SH-SY5Y (cell line): ENCODE measurements at regions not wholly inside any gene's neighbourhood (a gene's known extent, or its start where the extent isn't known, plus 50 kb on each side); places are given as distances from the start of the nearest gene placed in this dataset.

Experiments
- GATA2 ChIP-seq: IDR thresholded peaks from 2 replicates; pipeline ENCODE4 v1.6.1; 2011; ENCODE audit warnings: mild to moderate bottlenecking, low read depth, low read length
- GATA3 ChIP-seq: IDR thresholded peaks from 2 replicates; pipeline ENCODE4 v1.6.1; 2011; ENCODE audit warnings: low read depth, mild to moderate bottlenecking, low read length, moderate library complexity

DNA sequence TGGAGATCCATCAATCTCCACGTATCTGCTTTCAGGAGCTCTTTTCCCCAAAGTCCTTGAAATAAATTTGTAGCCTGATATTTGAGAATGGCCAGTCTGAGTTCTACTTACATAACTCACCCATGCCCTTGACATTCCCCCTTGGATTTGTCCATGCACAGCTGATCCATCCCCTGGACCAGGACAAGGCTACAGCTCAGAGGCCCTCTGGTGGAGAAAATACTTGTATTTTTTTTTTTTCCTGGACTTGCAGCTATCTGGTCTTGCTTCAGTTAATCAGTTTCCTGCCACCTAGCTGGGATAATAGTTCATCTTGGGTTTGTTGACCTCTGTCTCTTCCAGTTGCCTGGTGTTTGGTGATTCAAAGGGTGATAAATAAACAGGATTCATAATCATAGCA lies 467.6 kb downstream of the DHX35 start:
- no peak for TF ChIP-seq GATA2
- no peak for TF ChIP-seq GATA3
